ENCODE measurements at regions not wholly inside any gene's neighbourhood (a gene's known extent, or its start where the extent isn't known, plus 50 kb on each side); places are given as distances from the start of the nearest gene placed in this dataset.

DNA sequence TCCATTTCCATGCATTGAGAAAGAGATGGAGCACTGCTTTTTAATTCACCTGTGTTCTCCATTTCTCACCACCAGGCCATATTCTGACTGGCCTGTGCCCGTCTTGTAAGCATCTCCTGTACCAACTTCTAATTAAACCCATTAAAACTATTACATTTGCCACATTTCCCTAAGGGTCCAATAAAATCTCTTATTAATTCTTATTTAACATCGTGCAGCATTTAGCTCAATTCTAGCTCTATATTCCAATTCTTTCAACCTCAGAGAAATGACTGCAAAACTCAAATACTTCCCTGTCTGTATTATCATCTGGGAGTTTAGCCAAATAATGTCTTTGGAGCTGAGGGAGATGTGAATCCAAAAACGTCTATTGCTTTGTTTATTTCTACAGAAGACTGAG is 495.4 kb upstream of the TMEM132C start:
- TF ChIP-seq EZH2 (IDR thresholded peaks at IDR 0.05; ENCODE audit: insufficient read depth, poor library complexity, severe bottlenecking) = no peak
- no peak for TF ChIP-seq EZH2phosphoT487 (IDR thresholded peaks at IDR 0.05; ENCODE audit: insufficient read depth, low read depth)

Data from GM23248 (cell line).